OCI-LY3 (cell line): ENCODE measurements at regions not wholly inside any gene's neighbourhood (a gene's known extent, or its start where the extent isn't known, plus 50 kb on each side); places are given as distances from the start of the nearest gene placed in this dataset.

ENCODE experiments used
- EZH2phosphoT487 ChIP-seq: fragments of 200-600 bp; shearing (Covaris generic); IDR thresholded peaks from 2 replicates; pipeline ENCODE4 v1.6.1; 2018; ENCODE audit warnings: antibody characterized with exemption, mixed run types, low read depth
- TF ChIP-seq, protein P1 (sequence below): fragments of 200-600, 300-600 bp; sonication (generic); IDR thresholded peaks from 2 replicates; pipeline ENCODE4 v1.5.1; 2014; ENCODE audit warnings: antibody characterized with exemption, low read length, low read depth

DNA sequence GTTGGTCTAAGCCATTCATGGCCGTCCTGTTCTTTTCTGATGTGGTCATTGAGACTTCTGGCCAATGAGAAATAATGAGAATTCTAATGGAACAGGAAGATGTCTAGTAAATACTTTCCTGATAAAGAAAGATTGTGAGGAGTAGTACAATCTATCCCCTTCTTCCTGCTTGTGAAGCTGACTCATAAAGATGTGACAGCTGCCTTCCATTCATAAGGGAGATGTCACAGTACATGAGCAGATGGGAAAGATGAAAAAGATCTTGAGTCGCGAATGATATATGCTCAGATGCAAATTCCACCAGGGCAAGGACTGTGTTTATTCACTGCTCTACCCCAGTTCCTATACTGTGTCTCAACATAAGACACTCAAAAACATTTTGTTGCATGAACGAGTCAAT, 111.7 kb upstream of the FOXF1 start:
- no peak for TF ChIP-seq EZH2phosphoT487
- TF ChIP-seq, protein P1, sequence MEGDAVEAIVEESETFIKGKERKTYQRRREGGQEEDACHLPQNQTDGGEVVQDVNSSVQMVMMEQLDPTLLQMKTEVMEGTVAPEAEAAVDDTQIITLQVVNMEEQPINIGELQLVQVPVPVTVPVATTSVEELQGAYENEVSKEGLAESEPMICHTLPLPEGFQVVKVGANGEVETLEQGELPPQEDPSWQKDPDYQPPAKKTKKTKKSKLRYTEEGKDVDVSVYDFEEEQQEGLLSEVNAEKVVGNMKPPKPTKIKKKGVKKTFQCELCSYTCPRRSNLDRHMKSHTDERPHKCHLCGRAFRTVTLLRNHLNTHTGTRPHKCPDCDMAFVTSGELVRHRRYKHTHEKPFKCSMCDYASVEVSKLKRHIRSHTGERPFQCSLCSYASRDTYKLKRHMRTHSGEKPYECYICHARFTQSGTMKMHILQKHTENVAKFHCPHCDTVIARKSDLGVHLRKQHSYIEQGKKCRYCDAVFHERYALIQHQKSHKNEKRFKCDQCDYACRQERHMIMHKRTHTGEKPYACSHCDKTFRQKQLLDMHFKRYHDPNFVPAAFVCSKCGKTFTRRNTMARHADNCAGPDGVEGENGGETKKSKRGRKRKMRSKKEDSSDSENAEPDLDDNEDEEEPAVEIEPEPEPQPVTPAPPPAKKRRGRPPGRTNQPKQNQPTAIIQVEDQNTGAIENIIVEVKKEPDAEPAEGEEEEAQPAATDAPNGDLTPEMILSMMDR: no peak
